Glutamatergic neuron (in vitro differentiated cells): ENCODE measurements at regions not wholly inside any gene's neighbourhood (a gene's known extent, or its start where the extent isn't known, plus 50 kb on each side); places are given as distances from the start of the nearest gene placed in this dataset.

Source experiments
- DNase-seq: peaks from one replicate; pipeline ENCODE4 v3.0.0; 2022
- H3K27ac Mint-ChIP-seq: one replicate; pipeline ENCODE4 v1.8.0; 2020; ENCODE audit warnings: mild to moderate bottlenecking, mixed read lengths, inconsistent platforms; ENCODE audit not compliant: unreplicated experiment
- H3K27me3 Mint-ChIP-seq: one replicate; pipeline ENCODE4 v1.8.0; 2020; ENCODE audit warnings: mild to moderate bottlenecking, moderate library complexity, mixed read lengths, inconsistent platforms; ENCODE audit not compliant: unreplicated experiment
- H3K36me3 Mint-ChIP-seq: one replicate; pipeline ENCODE4 v1.8.0; 2020; ENCODE audit warnings: mild to moderate bottlenecking, mixed read lengths, inconsistent platforms; ENCODE audit not compliant: unreplicated experiment
- H3K4me1 Mint-ChIP-seq: one replicate; pipeline ENCODE4 v1.8.0; 2020; ENCODE audit warnings: mild to moderate bottlenecking, low read depth, mixed read lengths, inconsistent platforms; ENCODE audit not compliant: unreplicated experiment
- H3K4me3 Mint-ChIP-seq: one replicate; pipeline ENCODE4 v1.8.0; 2020; ENCODE audit warnings: mild to moderate bottlenecking, mixed read lengths, inconsistent platforms; ENCODE audit not compliant: unreplicated experiment
- H3K9me3 Mint-ChIP-seq: one replicate; pipeline ENCODE4 v1.8.0; 2020; ENCODE audit warnings: mild to moderate bottlenecking, moderate library complexity, mixed read lengths, inconsistent platforms; ENCODE audit not compliant: unreplicated experiment
- TF ChIP-seq, protein P1 (sequence below): fragments of 200-600 bp; sonication (generic); IDR thresholded peaks from one replicate; pipeline ENCODE4 v1.5.0; 2021; ENCODE audit not compliant: partially characterized antibody, unreplicated experiment

DNA sequence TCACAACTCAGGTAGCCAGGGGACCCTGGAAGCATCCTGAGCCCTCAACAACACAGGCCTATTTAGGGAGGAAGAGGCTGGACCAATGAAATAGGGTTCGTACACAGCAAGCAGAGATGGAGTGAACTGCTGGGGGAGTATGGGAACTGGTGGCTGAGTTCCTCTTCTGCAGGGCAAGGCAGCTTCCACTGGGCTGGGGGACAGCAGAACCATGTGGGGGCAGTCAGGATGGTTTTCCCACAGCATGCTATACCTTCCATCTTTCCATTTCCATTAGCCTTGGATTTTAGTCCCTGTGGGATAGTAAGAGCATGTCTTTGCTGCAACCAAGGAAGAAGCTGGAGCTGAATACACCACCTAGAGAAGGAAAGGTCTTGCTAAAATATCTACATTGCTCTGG, 370.6 kb downstream of the CCSER2 start:
- DNase-seq, result no peak
- H3K36me3 Mint-ChIP-seq, result no peaks in the 10 kb centered on the region
- no peak overlapping the region for H3K4me3 Mint-ChIP-seq
- TF ChIP-seq, protein P1, sequence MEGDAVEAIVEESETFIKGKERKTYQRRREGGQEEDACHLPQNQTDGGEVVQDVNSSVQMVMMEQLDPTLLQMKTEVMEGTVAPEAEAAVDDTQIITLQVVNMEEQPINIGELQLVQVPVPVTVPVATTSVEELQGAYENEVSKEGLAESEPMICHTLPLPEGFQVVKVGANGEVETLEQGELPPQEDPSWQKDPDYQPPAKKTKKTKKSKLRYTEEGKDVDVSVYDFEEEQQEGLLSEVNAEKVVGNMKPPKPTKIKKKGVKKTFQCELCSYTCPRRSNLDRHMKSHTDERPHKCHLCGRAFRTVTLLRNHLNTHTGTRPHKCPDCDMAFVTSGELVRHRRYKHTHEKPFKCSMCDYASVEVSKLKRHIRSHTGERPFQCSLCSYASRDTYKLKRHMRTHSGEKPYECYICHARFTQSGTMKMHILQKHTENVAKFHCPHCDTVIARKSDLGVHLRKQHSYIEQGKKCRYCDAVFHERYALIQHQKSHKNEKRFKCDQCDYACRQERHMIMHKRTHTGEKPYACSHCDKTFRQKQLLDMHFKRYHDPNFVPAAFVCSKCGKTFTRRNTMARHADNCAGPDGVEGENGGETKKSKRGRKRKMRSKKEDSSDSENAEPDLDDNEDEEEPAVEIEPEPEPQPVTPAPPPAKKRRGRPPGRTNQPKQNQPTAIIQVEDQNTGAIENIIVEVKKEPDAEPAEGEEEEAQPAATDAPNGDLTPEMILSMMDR, result no peak
- no peak overlapping the region for H3K27ac Mint-ChIP-seq
- H3K4me1 Mint-ChIP-seq, result peaks cover 9% of the 10 kb centered on the region
- no peaks in the 10 kb centered on the region for H3K9me3 Mint-ChIP-seq
- H3K27me3 Mint-ChIP-seq, result peaks cover 3% of the 10 kb centered on the region

DNA sequence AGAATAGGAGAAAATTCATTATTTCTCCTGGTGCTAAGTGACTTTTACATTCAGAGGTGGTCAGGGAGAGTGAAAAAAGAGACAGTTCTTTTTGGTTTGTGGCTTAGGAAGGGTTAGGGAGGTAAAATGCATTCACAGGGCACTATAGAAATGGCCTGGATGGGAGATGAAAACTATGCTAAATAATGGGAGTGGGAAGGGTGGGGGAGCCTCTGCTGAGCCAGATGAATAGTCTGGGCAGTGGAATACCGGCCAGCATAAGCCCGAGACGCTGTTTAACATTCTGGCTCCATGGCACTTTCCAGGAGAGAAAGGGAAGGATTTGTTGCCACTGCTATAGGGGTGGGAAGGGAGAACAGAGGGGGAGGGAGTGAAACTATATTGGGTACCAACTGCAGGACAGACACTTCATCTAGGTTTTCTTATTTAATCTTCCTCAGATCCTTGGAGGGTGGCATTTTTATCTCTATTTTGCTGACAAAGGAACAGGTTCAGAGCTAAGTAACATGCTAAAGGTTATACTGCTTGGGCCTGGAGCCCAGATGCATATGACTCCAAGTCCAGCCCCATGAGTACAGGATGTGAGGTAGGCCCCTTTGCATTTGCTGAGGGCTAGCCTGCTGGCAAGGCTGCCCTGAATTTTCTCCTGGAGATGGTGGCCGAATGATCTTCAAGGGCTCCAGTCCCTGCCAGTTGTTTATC, 372.4 kb downstream of the CCSER2 start:
- Mint-ChIP-seq H3K27ac (no peak overlapping the region), H3K27me3 (peaks cover 3% of the 10 kb centered on the region), H3K36me3 (no peaks in the 10 kb centered on the region), H3K9me3 (no peaks in the 10 kb centered on the region), H3K4me1 (peaks cover 8% of the 10 kb centered on the region), H3K4me3 (no peak overlapping the region)
- TF ChIP-seq, protein P1, result no peak
- no peak for DNase-seq

DNA sequence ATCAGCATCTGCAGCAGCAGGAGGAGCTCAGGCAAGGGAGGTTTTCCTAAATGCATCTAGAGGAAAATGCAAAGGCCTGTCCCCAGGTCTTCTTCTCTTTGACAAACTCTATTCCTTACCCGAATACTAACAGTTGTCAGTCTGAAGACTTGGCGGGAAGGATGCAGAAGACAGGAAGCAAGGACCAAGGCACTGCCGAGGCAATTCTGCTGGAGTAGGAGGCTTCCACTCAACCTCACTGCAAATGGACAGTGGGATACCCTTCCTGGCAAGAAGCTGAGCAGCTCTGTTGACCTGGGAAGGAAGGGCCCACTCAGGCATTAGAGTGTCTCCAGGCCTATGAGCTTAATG, 373.0 kb downstream of the CCSER2 start:
- Mint-ChIP-seq H3K9me3 (no peaks in the 10 kb centered on the region), H3K27me3 (peaks cover 3% of the 10 kb centered on the region), H3K4me1 (peaks cover 3% of the 10 kb centered on the region), H3K4me3 (no peak overlapping the region), H3K36me3 (no peaks in the 10 kb centered on the region), H3K27ac (no peak overlapping the region)
- no peak for DNase-seq
- TF ChIP-seq, protein P1, result no peak

DNA sequence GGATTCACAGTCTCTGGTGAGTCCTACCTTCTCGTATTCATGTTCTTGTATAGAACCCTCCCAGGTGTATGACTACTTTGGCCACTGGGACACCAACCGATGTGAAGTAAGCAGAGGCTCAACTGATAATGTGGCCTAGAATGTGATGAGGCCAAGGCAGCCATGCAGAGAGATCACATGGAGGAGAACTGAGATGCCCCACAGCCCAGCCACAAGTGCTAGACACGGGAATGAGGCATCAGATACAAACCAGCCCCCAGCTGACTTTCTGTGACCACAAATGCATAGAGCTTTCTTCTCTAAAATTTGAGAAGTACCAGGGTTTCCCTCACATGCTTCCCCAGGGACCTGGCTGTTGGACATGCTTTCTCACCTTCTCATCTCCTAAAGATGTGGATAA, 375.7 kb downstream of the CCSER2 start:
- H3K4me1 Mint-ChIP-seq, result no peaks in the 10 kb centered on the region
- peaks cover 5% of the 10 kb centered on the region for H3K27me3 Mint-ChIP-seq
- H3K4me3 Mint-ChIP-seq, result no peak overlapping the region
- DNase-seq, result no peak
- H3K27ac Mint-ChIP-seq, result no peak overlapping the region
- H3K9me3 Mint-ChIP-seq, result no peaks in the 10 kb centered on the region
- H3K36me3 Mint-ChIP-seq, result no peaks in the 10 kb centered on the region
- TF ChIP-seq, protein P1, result no peak

DNA sequence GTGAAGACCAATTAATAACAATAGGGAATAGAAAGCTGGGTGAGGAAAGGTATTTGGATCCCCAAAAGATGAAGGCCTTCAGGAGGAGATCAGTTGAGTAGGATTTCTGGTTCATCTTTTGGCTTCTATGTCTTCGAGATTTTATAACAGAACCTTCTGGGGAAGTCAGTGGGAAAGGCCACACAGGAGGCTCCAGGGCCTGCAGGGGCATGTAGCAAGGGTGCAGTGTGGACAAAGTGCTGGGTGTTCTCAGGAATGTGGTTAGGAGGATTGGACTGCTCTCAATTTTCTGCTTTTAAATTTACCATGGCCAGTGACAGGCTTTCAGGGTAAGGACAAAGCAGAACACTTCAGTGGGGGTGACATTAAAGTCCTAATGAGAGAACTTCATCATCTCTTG, 378.0 kb downstream of the CCSER2 start:
- no peaks in the 10 kb centered on the region for H3K9me3 Mint-ChIP-seq
- no peaks in the 10 kb centered on the region for H3K36me3 Mint-ChIP-seq
- no peak overlapping the region for H3K27ac Mint-ChIP-seq
- no peak for DNase-seq
- peaks cover 5% of the 10 kb centered on the region for H3K27me3 Mint-ChIP-seq
- H3K4me3 Mint-ChIP-seq, result no peak overlapping the region
- TF ChIP-seq, protein P1, result no peak
- H3K4me1 Mint-ChIP-seq, result no peaks in the 10 kb centered on the region
